Osteocyte (in vitro differentiated cells): ENCODE measurements at regions not wholly inside any gene's neighbourhood (a gene's known extent, or its start where the extent isn't known, plus 50 kb on each side); places are given as distances from the start of the nearest gene placed in this dataset.

ENCODE experiments used
- DNase-seq: peaks from one replicate; pipeline ENCODE4 v3.0.0; 2021; ENCODE audit warnings: mixed read lengths; ENCODE audit not compliant: unreplicated experiment; ENCODE audit errors: extremely low spot score
- H3K27ac Mint-ChIP-seq: one replicate; pipeline ENCODE4 v1.8.0; 2021; ENCODE audit warnings: mild to moderate bottlenecking, mixed read lengths; ENCODE audit not compliant: unreplicated experiment
- H3K27me3 Mint-ChIP-seq: one replicate; pipeline ENCODE4 v1.8.0; 2021; ENCODE audit warnings: mixed read lengths; ENCODE audit not compliant: unreplicated experiment
- H3K36me3 Mint-ChIP-seq: one replicate; pipeline ENCODE4 v1.8.0; 2021; ENCODE audit warnings: mixed read lengths; ENCODE audit not compliant: unreplicated experiment
- H3K4me1 Mint-ChIP-seq: one replicate; pipeline ENCODE4 v1.8.0; 2021; ENCODE audit warnings: mixed read lengths; ENCODE audit not compliant: unreplicated experiment
- H3K4me3 Mint-ChIP-seq: one replicate; pipeline ENCODE4 v1.8.0; 2021; ENCODE audit warnings: mild to moderate bottlenecking, moderate library complexity, mixed read lengths; ENCODE audit not compliant: unreplicated experiment
- H3K9me3 Mint-ChIP-seq: one replicate; pipeline ENCODE4 v1.8.0; 2021; ENCODE audit warnings: mixed read lengths; ENCODE audit not compliant: unreplicated experiment
- TF ChIP-seq, protein P1 (sequence below): fragments of 200-600 bp; sonication (generic); IDR thresholded peaks from 2 replicates; pipeline ENCODE4 v1.5.0; 2021; ENCODE audit warnings: antibody characterized with exemption, mild to moderate bottlenecking, moderate library complexity

DNA sequence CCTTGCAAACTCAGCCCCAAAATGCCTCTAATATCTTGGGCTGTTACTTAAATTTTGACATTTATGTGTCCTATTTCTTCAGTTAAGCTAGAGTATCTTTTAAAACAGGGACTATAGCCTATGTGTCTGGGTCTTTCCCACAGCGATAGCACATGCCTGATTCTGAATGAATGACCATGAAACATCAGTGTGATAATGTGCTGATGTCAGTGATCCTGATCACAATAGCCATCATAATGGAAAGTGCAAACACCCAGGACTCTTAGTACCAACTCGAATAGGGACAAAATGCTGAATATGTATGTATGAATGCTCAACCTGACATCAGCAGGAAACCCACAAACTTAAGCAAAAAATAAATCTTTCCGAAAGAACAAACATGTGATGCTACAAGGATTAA is 537.4 kb downstream of the IGSF11 start:
- H3K4me3 Mint-ChIP-seq, result no peak overlapping the region
- no peak overlapping the region for H3K27ac Mint-ChIP-seq
- no peaks in the 10 kb centered on the region for H3K27me3 Mint-ChIP-seq
- TF ChIP-seq, protein P1, sequence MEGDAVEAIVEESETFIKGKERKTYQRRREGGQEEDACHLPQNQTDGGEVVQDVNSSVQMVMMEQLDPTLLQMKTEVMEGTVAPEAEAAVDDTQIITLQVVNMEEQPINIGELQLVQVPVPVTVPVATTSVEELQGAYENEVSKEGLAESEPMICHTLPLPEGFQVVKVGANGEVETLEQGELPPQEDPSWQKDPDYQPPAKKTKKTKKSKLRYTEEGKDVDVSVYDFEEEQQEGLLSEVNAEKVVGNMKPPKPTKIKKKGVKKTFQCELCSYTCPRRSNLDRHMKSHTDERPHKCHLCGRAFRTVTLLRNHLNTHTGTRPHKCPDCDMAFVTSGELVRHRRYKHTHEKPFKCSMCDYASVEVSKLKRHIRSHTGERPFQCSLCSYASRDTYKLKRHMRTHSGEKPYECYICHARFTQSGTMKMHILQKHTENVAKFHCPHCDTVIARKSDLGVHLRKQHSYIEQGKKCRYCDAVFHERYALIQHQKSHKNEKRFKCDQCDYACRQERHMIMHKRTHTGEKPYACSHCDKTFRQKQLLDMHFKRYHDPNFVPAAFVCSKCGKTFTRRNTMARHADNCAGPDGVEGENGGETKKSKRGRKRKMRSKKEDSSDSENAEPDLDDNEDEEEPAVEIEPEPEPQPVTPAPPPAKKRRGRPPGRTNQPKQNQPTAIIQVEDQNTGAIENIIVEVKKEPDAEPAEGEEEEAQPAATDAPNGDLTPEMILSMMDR, result no peak
- no peak for DNase-seq
- H3K36me3 Mint-ChIP-seq, result no peaks in the 10 kb centered on the region
- no peaks in the 10 kb centered on the region for H3K9me3 Mint-ChIP-seq
- no peaks in the 10 kb centered on the region for H3K4me1 Mint-ChIP-seq

DNA sequence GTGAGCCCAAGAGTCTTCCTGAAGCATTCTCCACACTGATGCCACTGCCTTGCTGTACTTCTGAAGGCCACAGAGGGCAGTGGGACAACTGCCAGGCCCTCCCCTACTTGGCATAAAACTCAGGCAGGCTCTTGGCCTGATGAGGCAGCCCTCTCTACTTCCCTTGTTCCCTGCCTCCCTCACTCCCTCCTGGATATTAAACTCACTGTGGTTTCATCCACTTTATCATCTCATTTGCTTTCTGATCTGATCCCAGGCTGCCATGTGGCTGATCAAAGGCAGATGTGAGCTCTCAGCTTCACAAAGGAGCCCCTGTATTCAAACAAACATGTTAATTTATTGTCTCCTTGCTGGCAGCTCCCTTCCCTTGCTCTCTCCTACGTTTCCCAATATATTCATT is 533.5 kb downstream of the IGSF11 start:
- Mint-ChIP-seq H3K4me3 (no peak overlapping the region), H3K4me1 (peaks cover 10% of the 10 kb centered on the region), H3K27ac (no peak overlapping the region), H3K9me3 (no peaks in the 10 kb centered on the region), H3K27me3 (no peaks in the 10 kb centered on the region), H3K36me3 (no peaks in the 10 kb centered on the region)
- DNase-seq, result no peak
- TF ChIP-seq, protein P1, result peak; percentile 8

DNA sequence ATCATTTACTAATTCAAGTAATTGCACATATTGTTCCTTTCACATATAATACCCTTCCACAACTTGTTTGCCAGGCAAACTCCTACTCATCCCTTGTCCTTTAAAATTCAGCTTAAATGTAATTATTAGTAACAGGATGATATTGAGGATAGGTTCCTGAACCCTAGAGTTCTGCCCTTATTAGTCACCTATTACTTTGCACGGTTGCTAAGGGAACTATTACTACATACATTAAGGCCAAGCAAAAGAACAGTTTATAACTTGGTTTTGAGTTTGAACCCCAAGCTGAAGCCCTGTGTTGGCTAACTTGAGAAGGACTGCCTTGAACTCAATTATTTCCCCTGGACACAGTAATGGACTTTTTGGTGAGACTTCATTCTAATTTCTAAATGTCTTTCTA is 529.7 kb downstream of the IGSF11 start:
- TF ChIP-seq, protein P1, result no peak
- no peak overlapping the region for H3K27ac Mint-ChIP-seq
- H3K27me3 Mint-ChIP-seq, result no peaks in the 10 kb centered on the region
- peaks cover 19% of the 10 kb centered on the region for H3K4me1 Mint-ChIP-seq
- no peaks in the 10 kb centered on the region for H3K36me3 Mint-ChIP-seq
- H3K9me3 Mint-ChIP-seq, result no peaks in the 10 kb centered on the region
- DNase-seq, result no peak
- H3K4me3 Mint-ChIP-seq, result no peak overlapping the region

DNA sequence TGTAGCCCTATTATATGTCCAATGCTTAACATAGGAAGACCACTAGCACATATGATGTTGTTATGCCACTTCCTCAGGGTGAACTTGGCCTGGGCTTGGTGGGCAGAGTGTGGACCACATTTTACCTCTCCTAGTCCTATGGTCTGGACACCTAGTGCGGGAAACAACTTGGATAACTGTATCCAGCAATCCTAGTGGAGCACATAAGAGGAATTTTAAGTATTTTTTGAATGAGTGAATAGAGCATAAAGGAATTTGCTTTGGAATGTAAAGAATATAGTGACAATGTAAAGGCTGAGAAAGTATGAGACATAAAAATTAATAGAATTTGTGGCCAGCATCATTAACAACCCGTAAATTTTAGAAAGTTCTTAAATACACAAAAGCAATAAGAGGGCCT is 528.9 kb downstream of the IGSF11 start:
- Mint-ChIP-seq H3K4me3 (no peak overlapping the region), H3K36me3 (no peaks in the 10 kb centered on the region), H3K27ac (peak overlapping the region; percentile 35), H3K9me3 (no peaks in the 10 kb centered on the region), H3K27me3 (no peaks in the 10 kb centered on the region), H3K4me1 (peaks cover 19% of the 10 kb centered on the region)
- TF ChIP-seq, protein P1, result no peak
- DNase-seq, result no peak

DNA sequence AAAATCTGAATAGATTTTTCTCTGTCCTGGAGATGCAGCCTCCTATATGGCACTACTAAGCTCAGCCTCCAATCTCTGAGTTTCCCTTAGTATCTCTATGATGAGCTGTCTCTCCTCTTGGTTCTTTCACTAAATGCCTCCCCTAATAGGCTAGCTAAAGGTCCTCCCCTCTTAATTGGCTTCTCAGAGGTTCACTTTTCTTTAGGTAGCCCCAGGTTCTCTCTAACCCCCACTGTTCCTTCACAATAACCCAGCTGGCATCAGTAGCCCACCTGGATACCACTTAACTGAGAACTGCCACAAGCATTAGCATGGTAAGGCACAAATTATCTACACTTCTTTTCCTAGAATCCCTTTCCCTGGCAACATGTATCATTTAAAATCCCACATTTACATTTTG is 523.2 kb downstream of the IGSF11 start:
- TF ChIP-seq, protein P1, result no peak
- no peaks in the 10 kb centered on the region for H3K36me3 Mint-ChIP-seq
- peaks cover 6% of the 10 kb centered on the region for H3K4me1 Mint-ChIP-seq
- DNase-seq, result no peak
- H3K4me3 Mint-ChIP-seq, result no peak overlapping the region
- H3K9me3 Mint-ChIP-seq, result no peaks in the 10 kb centered on the region
- no peaks in the 10 kb centered on the region for H3K27me3 Mint-ChIP-seq
- H3K27ac Mint-ChIP-seq, result no peak overlapping the region
